MM.1S (cell line): ENCODE measurements at regions not wholly inside any gene's neighbourhood (a gene's known extent, or its start where the extent isn't known, plus 50 kb on each side); places are given as distances from the start of the nearest gene placed in this dataset.

Experiments
- CTCF ChIP-seq: fragments of 300-600 bp; sonication (generic); IDR thresholded peaks from 2 replicates; pipeline ENCODE4 v1.5.1; 2016; ENCODE audit warnings: antibody characterized with exemption, low read length, mixed read lengths
- EZH2 ChIP-seq: fragments of 300-600 bp; sonication (generic); optimal IDR thresholded peaks from 2 replicates; pipeline ENCODE3; 2017; ENCODE audit warnings: low read depth, mild to moderate bottlenecking, antibody characterized with exemption, low read length, mixed read lengths
- EZH2phosphoT487 ChIP-seq: fragments of 300-600 bp; sonication (generic); IDR thresholded peaks from 2 replicates; pipeline ENCODE4 v1.6.1; 2018; ENCODE audit warnings: antibody characterized with exemption, low read length

- no peak for TF ChIP-seq CTCF
- TF ChIP-seq EZH2, result no peak
- no peak for TF ChIP-seq EZH2phosphoT487
Measured at GRCh38 chr4:64893205-64893604, 484.0 kb upstream of the TECRL start.
